Colon (tissue), 2 donors: ENCODE measurements at regions not wholly inside any gene's neighbourhood (a gene's known extent, or its start where the extent isn't known, plus 50 kb on each side); places are given as distances from the start of the nearest gene placed in this dataset.
"Not testable (repeated sequence)": the region's sequence is repeated elsewhere in the genome, so short reads cannot be mapped to it uniquely, and the experiment has no call there.

Source experiments
- FAIRE-seq: peaks from 2 replicates; lab custom pipeline; 2012; peaks lifted over from hg19 to GRCh38; lab: Jason Lieb, UNC
- donor health status: control.
- donor health status: control.

- FAIRE-seq: no peak
These were observed 735.2 kb upstream of the CDH9 start for GRCh38 chr5:27773636-27774035.

- no peak for FAIRE-seq
These were observed 734.8 kb upstream of the CDH9 start for GRCh38 chr5:27773166-27773565.

- FAIRE-seq: no peak
These were observed 731.5 kb upstream of the CDH9 start for GRCh38 chr5:27769748-27770402.

- FAIRE-seq: no peak
These were observed 710.5 kb upstream of the CDH9 start for GRCh38 chr5:27748847-27749246.

- not testable (repeated sequence) for FAIRE-seq
These were observed 705.1 kb upstream of the CDH9 start for GRCh38 chr5:27743383-27743979.

GRCh38 chr5:27742805-27743204 lies 704.4 kb upstream of the CDH9 start:
- no peak for FAIRE-seq

GRCh38 chr5:27734838-27735237 lies 696.5 kb upstream of the CDH9 start:
- FAIRE-seq: no peak

GRCh38 chr5:27733237-27733636 lies 694.9 kb upstream of the CDH9 start:
- no peak for FAIRE-seq

- no peak for FAIRE-seq
These were observed 688.9 kb upstream of the CDH9 start for GRCh38 chr5:27727254-27727653.

GRCh38 chr5:27722337-27722736 lies 684.0 kb upstream of the CDH9 start:
- no peak for FAIRE-seq

GRCh38 chr5:27708534-27708933 lies 670.1 kb upstream of the CDH9 start:
- no peak for FAIRE-seq

GRCh38 chr5:27706832-27707231 lies 668.4 kb upstream of the CDH9 start:
- FAIRE-seq: no peak

- no peak for FAIRE-seq
These were observed 667.3 kb upstream of the CDH9 start for GRCh38 chr5:27705661-27706060.

- FAIRE-seq: no peak
These were observed 663.8 kb upstream of the CDH9 start for GRCh38 chr5:27701931-27702903.

GRCh38 chr5:27700526-27700925 lies 662.1 kb upstream of the CDH9 start:
- FAIRE-seq: no peak

- FAIRE-seq: no peak
These were observed 644.2 kb upstream of the CDH9 start for GRCh38 chr5:27682600-27682999.

- no peak for FAIRE-seq
These were observed 614.1 kb upstream of the CDH9 start for GRCh38 chr5:27652505-27652904.

- FAIRE-seq: no peak
These were observed 600.7 kb upstream of the CDH9 start for GRCh38 chr5:27639005-27639612.

- no peak for FAIRE-seq
These were observed 581.6 kb upstream of the CDH9 start for GRCh38 chr5:27619982-27620381.

- FAIRE-seq: no peak
These were observed 573.8 kb upstream of the CDH9 start for GRCh38 chr5:27612161-27612560.

- FAIRE-seq: no peak
These were observed 570.6 kb upstream of the CDH9 start for GRCh38 chr5:27608992-27609391.

GRCh38 chr5:27598576-27598975 lies 560.2 kb upstream of the CDH9 start:
- FAIRE-seq: no peak

GRCh38 chr5:27594141-27594540 lies 555.8 kb upstream of the CDH9 start:
- no peak for FAIRE-seq
